ENCODE measurements at regions not wholly inside any gene's neighbourhood (a gene's known extent, or its start where the extent isn't known, plus 50 kb on each side); places are given as distances from the start of the nearest gene placed in this dataset.

DNA sequence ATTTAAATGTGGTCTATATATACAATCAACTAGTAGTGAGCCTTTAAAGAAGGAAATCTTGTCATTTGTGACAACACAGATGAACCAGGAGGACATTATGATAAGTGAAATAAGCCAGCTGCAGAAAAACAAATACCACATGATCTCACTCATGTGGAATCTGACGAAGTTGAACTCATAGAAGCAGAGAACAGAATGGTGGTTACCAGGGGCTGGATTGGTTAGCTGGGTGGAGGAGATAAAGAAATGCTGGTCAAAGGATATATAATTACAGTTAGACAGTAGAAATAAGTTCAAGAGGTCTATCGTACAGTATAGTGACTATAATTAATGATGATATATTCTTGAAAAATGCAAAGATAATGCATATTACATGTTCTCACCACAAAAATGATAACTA is 267.9 kb downstream of the FBXO15 start:
- TF ChIP-seq, protein P1, sequence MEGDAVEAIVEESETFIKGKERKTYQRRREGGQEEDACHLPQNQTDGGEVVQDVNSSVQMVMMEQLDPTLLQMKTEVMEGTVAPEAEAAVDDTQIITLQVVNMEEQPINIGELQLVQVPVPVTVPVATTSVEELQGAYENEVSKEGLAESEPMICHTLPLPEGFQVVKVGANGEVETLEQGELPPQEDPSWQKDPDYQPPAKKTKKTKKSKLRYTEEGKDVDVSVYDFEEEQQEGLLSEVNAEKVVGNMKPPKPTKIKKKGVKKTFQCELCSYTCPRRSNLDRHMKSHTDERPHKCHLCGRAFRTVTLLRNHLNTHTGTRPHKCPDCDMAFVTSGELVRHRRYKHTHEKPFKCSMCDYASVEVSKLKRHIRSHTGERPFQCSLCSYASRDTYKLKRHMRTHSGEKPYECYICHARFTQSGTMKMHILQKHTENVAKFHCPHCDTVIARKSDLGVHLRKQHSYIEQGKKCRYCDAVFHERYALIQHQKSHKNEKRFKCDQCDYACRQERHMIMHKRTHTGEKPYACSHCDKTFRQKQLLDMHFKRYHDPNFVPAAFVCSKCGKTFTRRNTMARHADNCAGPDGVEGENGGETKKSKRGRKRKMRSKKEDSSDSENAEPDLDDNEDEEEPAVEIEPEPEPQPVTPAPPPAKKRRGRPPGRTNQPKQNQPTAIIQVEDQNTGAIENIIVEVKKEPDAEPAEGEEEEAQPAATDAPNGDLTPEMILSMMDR (conservative IDR thresholded peaks at IDR 0.05) = no peak
- TF ChIP-seq ZFX (IDR thresholded peaks at IDR 0.05) = no peak

Data from C4-2B (cell line).